Tibial nerve (tissue), 4 donors: ENCODE measurements at regions not wholly inside any gene's neighbourhood (a gene's known extent, or its start where the extent isn't known, plus 50 kb on each side); places are given as distances from the start of the nearest gene placed in this dataset.

Source experiments
- DNase-seq, 2 donors: peaks; one replicate each; pipeline ENCODE4 v3.0.0-alpha.2; 2019; ENCODE audit warnings: low spot score in 2 of 2
- H3K27ac ChIP-seq, 4 donors: fragments of 200-600 bp; sonication (generic) in 3 of 4; one replicate each; pipeline ENCODE4 v1.5.1; 2017 to 2019; ENCODE audit warnings: mild to moderate bottlenecking in 1 of 4
- H3K27me3 ChIP-seq, 2 donors: fragments of 200-600 bp; sonication (generic) in 1 of 2; one replicate each; pipeline versions ENCODE4 v1.5.1 to v1.6.0; 2017 to 2019
- H3K36me3 ChIP-seq, 3 donors: fragments of 200-600 bp; sonication (generic); one replicate each; pipeline ENCODE4 v1.5.1; 2018 to 2019
- H3K4me1 ChIP-seq, 4 donors: fragments of 200-600 bp; sonication (generic) in 3 of 4; one replicate each; pipeline ENCODE4 v1.5.1; 2017 to 2019
- H3K4me3 ChIP-seq, 4 donors: fragments of 200-600 bp; sonication (generic) in 3 of 4; one replicate each; pipeline ENCODE4 v1.5.1; 2017 to 2019; ENCODE audit warnings: mild to moderate bottlenecking in 1 of 4, moderate library complexity in 1 of 4
- H3K9me3 ChIP-seq, 4 donors: fragments of 200-600 bp; sonication (generic) in 3 of 4; one replicate each; pipeline ENCODE4 v1.5.1; 2017 to 2019
- CTCF ChIP-seq, 5 experiments: fragments of 200-600 bp in 3 of 5; fragments of 450-650 bp in 2 of 5; sonication (generic) in 3 of 5; IDR thresholded peaks; one replicate each; pipeline ENCODE4 v1.5.1; 2016 to 2019; ENCODE audit warnings: antibody characterized with exemption in 5 of 5, mild to moderate bottlenecking in 3 of 5, moderate library complexity in 2 of 5
- EP300 ChIP-seq, 2 donors: sonication (generic); formaldehyde crosslinking; IDR thresholded peaks; one replicate each; pipeline ENCODE4 v1.6.1; 2017; ENCODE audit warnings: antibody characterized with exemption in 2 of 2, mild to moderate bottlenecking in 1 of 2
- POLR2A ChIP-seq, 2 donors: fragments of 450-650 bp; IDR thresholded peaks; one replicate each; pipeline ENCODE4 v1.6.1; 2017; ENCODE audit warnings: antibody characterized with exemption in 2 of 2, mild to moderate bottlenecking in 2 of 2, moderate library complexity in 2 of 2
- WGBS, 2 donors: methylation state at CpG; one replicate each; pipeline ENCODE4 v1.1.5; 2018; 5-methylcytosine and 5-hydroxymethylcytosine counted together

- no peaks in the 10 kb centered on the region for H3K36me3 ChIP-seq
- H3K4me3 ChIP-seq = no peak overlapping the region
- no peaks in the 10 kb centered on the region for H3K4me1 ChIP-seq
- H3K27ac ChIP-seq = no peak overlapping the region
- H3K27me3 ChIP-seq = no peaks in the 10 kb centered on the region
- no peak for TF ChIP-seq POLR2A (IDR thresholded peaks at IDR 0.05)
- no peak for TF ChIP-seq CTCF (IDR thresholded peaks at IDR 0.05)
- 85 to 95% methylated on average over 4 of the region's 4 CpGs for WGBS, 2 donors
- H3K9me3 ChIP-seq = no peaks in the 10 kb centered on the region
- no peak for DNase-seq
These were observed 487.7 kb upstream of the CDH4 start for GRCh38 chr20:60764328-60764727.

- H3K4me3 ChIP-seq = no peak overlapping the region
- TF ChIP-seq CTCF (IDR thresholded peaks at IDR 0.05) = no peak
- no peak for TF ChIP-seq POLR2A (IDR thresholded peaks at IDR 0.05)
- no peak for TF ChIP-seq EP300 (IDR thresholded peaks at IDR 0.05)
- H3K4me1 ChIP-seq = no peaks in the 10 kb centered on the region
- DNase-seq = no peak
- H3K9me3 ChIP-seq = peaks cover 0 to under 1% (median 0%) of the 10 kb centered on the region in 4 donors
- H3K27ac ChIP-seq = no peak overlapping the region
- WGBS, 2 donors = 76 to 77% methylated on average over 9 of the region's 9 CpGs
- no peaks in the 10 kb centered on the region for H3K27me3 ChIP-seq
- no peaks in the 10 kb centered on the region for H3K36me3 ChIP-seq
These were observed 487.3 kb upstream of the CDH4 start for GRCh38 chr20:60764771-60765170.

GRCh38 chr20:60765821-60766403, 486.1 kb upstream of the CDH4 start:
- no peaks in the 10 kb centered on the region for H3K36me3 ChIP-seq
- peaks cover 0 to 7% (median 0%) of the 10 kb centered on the region in 4 donors for H3K9me3 ChIP-seq
- H3K4me1 ChIP-seq = no peaks in the 10 kb centered on the region
- no peak overlapping the region for H3K4me3 ChIP-seq
- DNase-seq = no peak
- 78 to 79% methylated on average over 8 to 9 of the region's 10 CpGs for WGBS, 2 donors
- H3K27ac ChIP-seq = no peak overlapping the region
- no peaks in the 10 kb centered on the region for H3K27me3 ChIP-seq
- TF ChIP-seq POLR2A (IDR thresholded peaks at IDR 0.05) (no peak), CTCF (IDR thresholded peaks at IDR 0.05) (no peak), EP300 (IDR thresholded peaks at IDR 0.05) (no peak)

- 63 to 67% methylated on average over 1 of the region's 1 CpG for WGBS, 2 donors
- Histone ChIP-seq H3K27ac (no peak overlapping the region), H3K4me1 (no peaks in the 10 kb centered on the region), H3K36me3 (no peaks in the 10 kb centered on the region), H3K4me3 (no peak overlapping the region), H3K9me3 (peaks cover 0 to 7% (median 0%) of the 10 kb centered on the region in 4 donors), H3K27me3 (no peaks in the 10 kb centered on the region)
- TF ChIP-seq CTCF (IDR thresholded peaks at IDR 0.05) (no peak), POLR2A (IDR thresholded peaks at IDR 0.05) (no peak), EP300 (IDR thresholded peaks at IDR 0.05) (no peak)
- DNase-seq = no peak
These were observed 483.8 kb upstream of the CDH4 start for GRCh38 chr20:60768216-60768615.

- H3K4me1 ChIP-seq = no peaks in the 10 kb centered on the region
- H3K27ac ChIP-seq = peak overlapping the region in 1 of 4 donors; percentile 16
- H3K27me3 ChIP-seq = no peaks in the 10 kb centered on the region
- H3K4me3 ChIP-seq = no peak overlapping the region
- 20 to 44% methylated on average over 5 to 6 of the region's 6 CpGs for WGBS, 2 donors
- no peak for DNase-seq
- peaks cover 0 to 9% (median 0%) of the 10 kb centered on the region in 4 donors for H3K9me3 ChIP-seq
- H3K36me3 ChIP-seq = no peaks in the 10 kb centered on the region
- TF ChIP-seq EP300 (IDR thresholded peaks at IDR 0.05) = peak in 1 of 2 donors; percentile 56
- no peak for TF ChIP-seq CTCF (IDR thresholded peaks at IDR 0.05)
These were observed 471.6 kb upstream of the CDH4 start for GRCh38 chr20:60780388-60781025.
